Testis (tissue), 2 donors: ENCODE measurements at regions not wholly inside any gene's neighbourhood (a gene's known extent, or its start where the extent isn't known, plus 50 kb on each side); places are given as distances from the start of the nearest gene placed in this dataset.

Experiments used
- CTCF ChIP-seq, 3 experiments: fragments of 450-650 bp in 2 of 3; fragments of 200-600 bp in 1 of 3; sonication (generic) in 1 of 3; IDR thresholded peaks; one replicate each; pipeline ENCODE4 v1.5.1; 2016 to 2019; ENCODE audit warnings: antibody characterized with exemption in 3 of 3, mild to moderate bottlenecking in 2 of 3, moderate library complexity in 1 of 3
- POLR2A ChIP-seq: fragments of 450-650 bp; IDR thresholded peaks from one replicate; pipeline ENCODE4 v1.6.1; 2017; ENCODE audit warnings: antibody characterized with exemption, mild to moderate bottlenecking, moderate library complexity

GRCh38 chr7:57199252-57199651, 67.0 kb upstream of the ZNF479 start:
- TF ChIP-seq CTCF (IDR thresholded peaks at IDR 0.05) (no peak), POLR2A (no peak)
